Endothelial cell of umbilical vein (primary cell): ENCODE measurements at regions not wholly inside any gene's neighbourhood (a gene's known extent, or its start where the extent isn't known, plus 50 kb on each side); places are given as distances from the start of the nearest gene placed in this dataset.

Experiments used
- BruUV-seq: library from RNA; stranded (reverse); fragments of 400-500 nt; replicated peaks from 2 replicates; lab custom pipeline; 2021; lab: Mats Ljungman, UMichigan
- CTCF ChIA-PET: fragments of 300-600, 350-600 bp; sonication (Branson Sonifier 250); formaldehyde crosslinking; loops from one replicate; lab custom pipeline; 2021; ENCODE audit warnings: antibody characterized with exemption, inconsistent platforms; lab: Charles Lee
- POLR2A ChIA-PET: fragments of 300-600, 350-600 bp; sonication (Branson Sonifier 250); formaldehyde crosslinking; loops from one replicate; lab custom pipeline; 2021; ENCODE audit warnings: antibody characterized with exemption, inconsistent platforms; lab: Charles Lee
- DNase-seq: peaks from one replicate; pipeline ENCODE4 v3.0.0-alpha.2; 2011; ENCODE audit warnings: low read depth, low spot score
- FAIRE-seq: peaks from 2 replicates; lab custom pipeline; 2011; peaks lifted over from hg19 to GRCh38; lab: Jason Lieb, UNC
- H2AFZ ChIP-seq: 2 replicates; pipeline ENCODE4 v1.6.0; 2012; ENCODE audit warnings: low read depth, low read length, control low read depth, inconsistent platforms
- H3K27ac ChIP-seq: 2 replicates; pipeline ENCODE4 v1.5.1; 2011; ENCODE audit warnings: low read depth, mild to moderate bottlenecking, control low read depth, low read length, moderate library complexity; ENCODE audit not compliant: insufficient read depth
- H3K27me3 ChIP-seq, 2 experiments: 2 replicates each; pipeline versions ENCODE4 v1.6.0 to v1.6.1; 2011; ENCODE audit warnings: low read length in 2 of 2, mixed read lengths in 1 of 2; ENCODE audit not compliant: control insufficient read depth in 2 of 2, insufficient read depth in 2 of 2
- H3K36me3 ChIP-seq, 2 experiments: 2 replicates in 1 of 2; 3 replicates in 1 of 2; pipeline ENCODE4 v1.5.1; 2011; ENCODE audit warnings: low read length in 2 of 2, mild to moderate bottlenecking in 1 of 2, moderate library complexity in 1 of 2; ENCODE audit not compliant: control insufficient read depth in 2 of 2, insufficient read depth in 2 of 2; ENCODE audit errors: extremely low read depth in 1 of 2
- H3K4me1 ChIP-seq: 3 replicates; pipeline ENCODE4 v1.5.1; 2011; ENCODE audit warnings: mild to moderate bottlenecking, low read length; ENCODE audit not compliant: control insufficient read depth, insufficient read depth; ENCODE audit errors: extremely low read depth
- H3K4me2 ChIP-seq: 2 replicates; pipeline ENCODE4 v1.6.1; 2011; ENCODE audit warnings: low read length, control low read depth, mixed read lengths; ENCODE audit not compliant: insufficient read depth
- H3K4me3 ChIP-seq, 3 experiments: fragments of 200-600 bp in 1 of 3; sonication (generic), shearing (Covaris generic) in 1 of 3; replicated peaks in 1 of 3; 2 replicates each; pipeline ENCODE4 v1.5.1; 2011 to 2016; ENCODE audit warnings: control low read depth in 3 of 3, low read length in 3 of 3, mild to moderate bottlenecking in 2 of 3, inconsistent platforms in 1 of 3, low read depth in 1 of 3, moderate library complexity in 1 of 3; ENCODE audit not compliant: insufficient read depth in 1 of 3
- H3K79me2 ChIP-seq: 2 replicates; pipeline ENCODE4 v1.6.0; 2012; ENCODE audit warnings: low read length, inconsistent platforms; ENCODE audit not compliant: control insufficient read depth, insufficient read depth
- H3K9ac ChIP-seq: replicated peaks from 2 replicates; pipeline ENCODE3; 2011; ENCODE audit warnings: low read length, control low read depth; ENCODE audit not compliant: insufficient read depth; ENCODE audit errors: extremely low read depth
- H3K9me1 ChIP-seq: replicated peaks from 3 replicates; pipeline ENCODE4 v1.6.0; 2011; ENCODE audit warnings: mild to moderate bottlenecking, low read length; ENCODE audit not compliant: control insufficient read depth, insufficient read depth; ENCODE audit errors: extremely low read depth
- H3K9me3 ChIP-seq: replicated peaks from 2 replicates; pipeline ENCODE4 v1.5.1; 2012; ENCODE audit warnings: low read length, inconsistent platforms; ENCODE audit not compliant: control insufficient read depth, insufficient read depth
- H4K20me1 ChIP-seq: replicated peaks from 2 replicates; pipeline ENCODE3; 2011; ENCODE audit warnings: mild to moderate bottlenecking, low read length; ENCODE audit not compliant: control insufficient read depth, insufficient read depth; ENCODE audit errors: extremely low read depth
- CTCF ChIP-seq, 2 donors: IDR thresholded peaks; 1 replicate in 1 of 2; 2 replicates in 1 of 2; pipeline ENCODE4 v1.5.1; 2011; ENCODE audit warnings: low read length in 2 of 2, mild to moderate bottlenecking in 2 of 2, moderate library complexity in 2 of 2, control low read depth in 1 of 2, inconsistent platforms in 1 of 2, low read depth in 1 of 2; ENCODE audit not compliant: insufficient read depth in 1 of 2; ENCODE audit errors: extremely low read depth in 1 of 2
- EZH2 ChIP-seq: IDR thresholded peaks from 2 replicates; pipeline ENCODE4 v1.6.1; 2012; ENCODE audit warnings: borderline replicate concordance, low read depth, mild to moderate bottlenecking, moderate library complexity, low read length, inconsistent platforms; ENCODE audit not compliant: severe bottlenecking
- FOS ChIP-seq: IDR thresholded peaks from 2 replicates; pipeline ENCODE4 v1.6.1; 2011; ENCODE audit warnings: mild to moderate bottlenecking, low read length, moderate library complexity, borderline replicate concordance; ENCODE audit not compliant: insufficient read depth
- GATA2 ChIP-seq: IDR thresholded peaks from 2 replicates; pipeline ENCODE4 v1.7.0; 2011; ENCODE audit warnings: low read depth, mild to moderate bottlenecking, moderate library complexity, mixed read lengths, low read length; ENCODE audit not compliant: insufficient read length, insufficient read depth
- JUN ChIP-seq: IDR thresholded peaks from 2 replicates; pipeline ENCODE4 v1.6.1; 2011; ENCODE audit warnings: borderline replicate concordance, low read depth; ENCODE audit not compliant: insufficient read length, insufficient read depth
- MAX ChIP-seq: IDR thresholded peaks from 2 replicates; pipeline ENCODE4 v1.6.1; 2011; ENCODE audit not compliant: insufficient read depth, insufficient read length
- MYC ChIP-seq: IDR thresholded peaks from one replicate; pipeline ENCODE4 v1.6.1; 2011; ENCODE audit warnings: mild to moderate bottlenecking, low read depth, low read length
- POLR2A ChIP-seq: IDR thresholded peaks from 2 replicates; pipeline ENCODE4 v1.6.1; 2012; ENCODE audit warnings: low read depth, mild to moderate bottlenecking, control low read depth, low read length
- POLR2AphosphoS5 ChIP-seq: IDR thresholded peaks from 2 replicates; pipeline ENCODE4 v1.6.1; 2012; ENCODE audit warnings: low read depth, mild to moderate bottlenecking, control low read depth, low read length, moderate library complexity; ENCODE audit not compliant: insufficient read depth
- dilution Hi-C: fragments of 300-500 bp; cut with MboI; formaldehyde crosslinking; loops from one replicate; pipeline ENCODE4 v1.15.0; 2019; ENCODE audit warnings: low sequenced_read_pairs; ENCODE audit not compliant: extremely low pct_ligation_motif_present
- intact Hi-C: fragments of 100-400 bp; cut with micrococcal nuclease; formaldehyde crosslinking; loops from one replicate; pipeline ENCODE4 v1.10.0; 2022

GRCh38 chr1:199866210-199866617 lies 161.3 kb upstream of the NR5A2 start:
- no TSS peak for BruUV-seq
- H3K4me2 ChIP-seq: no peak overlapping the region
- no peaks in the 10 kb centered on the region for H3K79me2 ChIP-seq
- DNase-seq: no peak
- H4K20me1 ChIP-seq: no peaks in the 10 kb centered on the region
- no peaks in the 10 kb centered on the region for H3K9me3 ChIP-seq
- no peaks in the 10 kb centered on the region for H3K27me3 ChIP-seq
- H3K9me1 ChIP-seq: no peaks in the 10 kb centered on the region
- ChIA-PET CTCF (no interaction called here), POLR2A (no interaction called here)
- H3K9ac ChIP-seq: no peak overlapping the region
- H2AFZ ChIP-seq: no peak overlapping the region
- TF ChIP-seq FOS (no peak), EZH2 (no peak), JUN (no peak), POLR2A (no peak), CTCF (IDR thresholded peaks at IDR 0.05; ENCODE audit: extremely low read depth in 1 of 2, insufficient read depth in 1 of 2, low read depth in 1 of 2, low read length in 2 of 2) (no peak), MAX (no peak), GATA2 (no peak), MYC (no peak), POLR2AphosphoS5 (no peak)
- no peaks in the 10 kb centered on the region for H3K36me3 ChIP-seq
- dilution Hi-C loops: no loop called here
- no peak overlapping the region for H3K4me3 ChIP-seq
- intact Hi-C loops: no loop called here
- peaks cover 8% of the 10 kb centered on the region for H3K4me1 ChIP-seq
- H3K27ac ChIP-seq: no peak overlapping the region
- no peak for FAIRE-seq
